ENCODE measurements at regions not wholly inside any gene's neighbourhood (a gene's known extent, or its start where the extent isn't known, plus 50 kb on each side); places are given as distances from the start of the nearest gene placed in this dataset.

DNA sequence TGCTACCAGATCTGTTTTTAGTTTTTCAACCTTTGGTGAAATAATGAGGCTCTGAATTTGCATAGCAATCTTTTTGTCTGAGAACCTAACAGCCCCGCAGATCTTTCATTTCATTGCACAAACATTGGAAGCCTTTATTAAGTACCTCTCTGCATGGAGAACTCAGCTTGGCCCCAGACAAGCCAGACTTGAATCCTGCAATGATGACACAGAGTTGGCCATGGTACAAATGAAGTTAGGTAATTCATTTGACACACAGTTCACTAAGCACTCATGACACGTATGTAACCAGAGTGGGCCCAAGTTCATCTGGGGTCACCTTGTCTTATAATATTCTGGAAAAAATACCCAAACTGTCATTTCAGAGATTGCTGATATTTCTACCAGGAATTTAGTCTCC is 439.1 kb upstream of the ID2 start:
- TF ChIP-seq, protein P1, sequence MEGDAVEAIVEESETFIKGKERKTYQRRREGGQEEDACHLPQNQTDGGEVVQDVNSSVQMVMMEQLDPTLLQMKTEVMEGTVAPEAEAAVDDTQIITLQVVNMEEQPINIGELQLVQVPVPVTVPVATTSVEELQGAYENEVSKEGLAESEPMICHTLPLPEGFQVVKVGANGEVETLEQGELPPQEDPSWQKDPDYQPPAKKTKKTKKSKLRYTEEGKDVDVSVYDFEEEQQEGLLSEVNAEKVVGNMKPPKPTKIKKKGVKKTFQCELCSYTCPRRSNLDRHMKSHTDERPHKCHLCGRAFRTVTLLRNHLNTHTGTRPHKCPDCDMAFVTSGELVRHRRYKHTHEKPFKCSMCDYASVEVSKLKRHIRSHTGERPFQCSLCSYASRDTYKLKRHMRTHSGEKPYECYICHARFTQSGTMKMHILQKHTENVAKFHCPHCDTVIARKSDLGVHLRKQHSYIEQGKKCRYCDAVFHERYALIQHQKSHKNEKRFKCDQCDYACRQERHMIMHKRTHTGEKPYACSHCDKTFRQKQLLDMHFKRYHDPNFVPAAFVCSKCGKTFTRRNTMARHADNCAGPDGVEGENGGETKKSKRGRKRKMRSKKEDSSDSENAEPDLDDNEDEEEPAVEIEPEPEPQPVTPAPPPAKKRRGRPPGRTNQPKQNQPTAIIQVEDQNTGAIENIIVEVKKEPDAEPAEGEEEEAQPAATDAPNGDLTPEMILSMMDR (IDR thresholded peaks at IDR 0.05) = no peak
- TF ChIP-seq POLR2A (IDR thresholded peaks at IDR 0.05; ENCODE audit: low read depth) = no peak
- peak in 1 of 2 donors; percentile 24 for TF ChIP-seq POLR2AphosphoS5 (IDR thresholded peaks at IDR 0.05)
- no peak for TF ChIP-seq EP300 (IDR thresholded peaks at IDR 0.05)

Measured in esophagus muscularis mucosa (tissue), 4 donors.